DOHH2 (cell line): ENCODE measurements at regions not wholly inside any gene's neighbourhood (a gene's known extent, or its start where the extent isn't known, plus 50 kb on each side); places are given as distances from the start of the nearest gene placed in this dataset.

Experiments
- CTCF ChIP-seq: fragments of 200-600 bp; sonication (generic); IDR thresholded peaks from one replicate; pipeline ENCODE4 v1.5.1; 2014; ENCODE audit warnings: antibody characterized with exemption, mild to moderate bottlenecking, low read depth, low read length; ENCODE audit not compliant: poor library complexity, severe bottlenecking
- EZH2phosphoT487 ChIP-seq: fragments of 200-600 bp; sonication (generic); IDR thresholded peaks from 2 replicates; pipeline ENCODE4 v1.6.1; 2017; ENCODE audit warnings: borderline replicate concordance, mild to moderate bottlenecking, antibody characterized with exemption, low read length, moderate library complexity, mixed read lengths

- TF ChIP-seq CTCF (no peak), EZH2phosphoT487 (no peak)
Observed at GRCh38 chr12:105839629-105840127, 299.1 kb downstream of the NUAK1 start.
